ENCODE measurements at regions not wholly inside any gene's neighbourhood (a gene's known extent, or its start where the extent isn't known, plus 50 kb on each side); places are given as distances from the start of the nearest gene placed in this dataset.

- TF ChIP-seq CTCF (IDR thresholded peaks at IDR 0.05) (no peak), POLR2A (IDR thresholded peaks at IDR 0.05) (no peak)
Observed at GRCh38 chr7:15011289-15011688, 108.7 kb upstream of the DGKB start.
